GM12865 (cell line): ENCODE measurements at regions not wholly inside any gene's neighbourhood (a gene's known extent, or its start where the extent isn't known, plus 50 kb on each side); places are given as distances from the start of the nearest gene placed in this dataset.

Source experiments
- DNase-seq: peaks from one replicate; pipeline ENCODE4 v3.0.0; 2010; ENCODE audit warnings: low read depth
- H3K4me3 ChIP-seq: 2 replicates; pipeline ENCODE4 v1.5.1; 2011; ENCODE audit warnings: mild to moderate bottlenecking, low read depth, low read length, control low read depth
- CTCF ChIP-seq: IDR thresholded peaks from 2 replicates; pipeline ENCODE4 v1.5.1; 2011; ENCODE audit warnings: low read length, control low read depth, low read depth, inconsistent platforms; ENCODE audit not compliant: insufficient read depth; ENCODE audit errors: missing control alignments

DNA sequence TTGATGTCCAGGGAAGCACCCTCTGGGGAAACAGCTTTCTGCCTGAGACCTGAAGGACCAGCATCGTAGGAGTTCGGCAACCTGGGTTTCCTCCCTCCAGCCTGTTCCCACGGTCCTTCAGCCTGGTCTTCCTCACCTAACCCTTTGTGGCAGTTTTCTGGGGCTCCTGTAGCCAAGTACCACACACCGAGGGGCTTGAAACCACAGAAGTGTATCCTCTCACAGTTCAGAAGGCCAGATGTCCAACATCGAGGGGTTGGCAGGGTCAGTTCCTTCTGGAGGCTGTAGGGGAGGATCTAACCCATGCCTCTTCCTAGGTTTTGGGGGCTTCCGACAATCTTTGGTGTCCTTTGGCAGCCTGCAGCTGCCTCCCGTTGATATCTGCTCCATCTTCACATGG lies 381.0 kb upstream of the TNRC6C start:
- no peak for TF ChIP-seq CTCF
- DNase-seq = no peak
- no peak overlapping the region for H3K4me3 ChIP-seq

GRCh38 chr17:77579131-77579530 lies 379.4 kb upstream of the TNRC6C start:
- no peak overlapping the region for H3K4me3 ChIP-seq
- DNase-seq = no peak
- TF ChIP-seq CTCF = no peak

DNA sequence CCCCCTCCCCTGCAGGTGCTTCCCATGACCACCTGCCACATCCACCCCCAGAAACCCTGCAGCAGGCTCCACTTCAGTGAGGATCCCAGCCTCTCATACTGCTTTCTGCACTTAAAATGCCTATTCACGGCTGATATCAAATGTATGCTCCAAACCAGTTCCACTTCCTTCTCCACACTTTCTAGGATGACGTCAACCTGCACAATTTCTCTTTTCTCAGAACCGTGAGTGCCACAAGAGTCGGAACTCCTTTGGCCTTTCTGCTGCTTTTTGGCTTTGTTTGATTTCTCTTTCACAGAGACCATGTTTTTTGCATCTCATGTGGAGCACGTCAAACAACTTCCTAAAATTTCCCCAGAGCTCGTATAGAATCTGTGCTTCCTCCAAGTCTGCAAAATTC lies 378.8 kb upstream of the TNRC6C start:
- no peak for DNase-seq
- TF ChIP-seq CTCF = no peak
- H3K4me3 ChIP-seq = no peak overlapping the region

DNA sequence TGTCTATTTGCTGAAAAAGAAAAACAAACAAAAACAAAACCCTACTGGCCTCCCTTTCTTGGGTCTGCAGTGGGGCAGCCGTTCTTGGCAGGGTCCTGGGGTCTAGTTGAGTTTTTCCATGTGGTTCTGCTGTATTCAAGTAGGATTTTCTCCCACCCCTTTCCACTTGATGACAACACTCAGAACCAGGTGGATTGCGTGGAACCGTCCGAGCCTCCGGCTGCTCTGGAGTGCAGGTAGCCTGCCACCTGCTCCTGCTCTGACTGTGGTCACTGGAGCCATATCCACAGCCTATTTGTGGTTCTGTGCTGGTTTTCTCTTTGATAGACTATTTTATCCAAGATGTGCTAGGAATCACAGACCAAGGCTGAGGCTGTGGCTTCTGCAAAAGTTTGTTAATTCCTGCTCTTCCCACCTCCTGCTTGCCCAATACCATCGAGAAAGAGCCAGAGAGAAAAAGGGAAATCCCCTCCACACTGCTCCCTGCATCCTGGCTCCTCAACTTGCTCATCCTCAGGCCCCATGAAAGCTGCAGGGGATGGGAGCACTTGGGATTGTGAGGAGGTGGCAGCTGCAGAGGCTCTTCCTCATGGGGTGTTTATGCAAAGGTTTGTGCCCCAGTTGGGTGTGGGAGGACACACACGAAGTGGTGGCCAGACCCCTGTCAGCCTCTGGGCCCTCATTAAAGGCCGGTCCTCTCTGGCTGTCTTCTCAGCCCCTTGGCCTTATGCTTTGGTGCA lies 377.8 kb upstream of the TNRC6C start:
- DNase-seq = no peak
- TF ChIP-seq CTCF = no peak
- H3K4me3 ChIP-seq = no peak overlapping the region

- TF ChIP-seq CTCF = no peak
- DNase-seq = no peak
- H3K4me3 ChIP-seq = no peak overlapping the region
These were observed 377.0 kb upstream of the TNRC6C start for GRCh38 chr17:77581480-77581879.

DNA sequence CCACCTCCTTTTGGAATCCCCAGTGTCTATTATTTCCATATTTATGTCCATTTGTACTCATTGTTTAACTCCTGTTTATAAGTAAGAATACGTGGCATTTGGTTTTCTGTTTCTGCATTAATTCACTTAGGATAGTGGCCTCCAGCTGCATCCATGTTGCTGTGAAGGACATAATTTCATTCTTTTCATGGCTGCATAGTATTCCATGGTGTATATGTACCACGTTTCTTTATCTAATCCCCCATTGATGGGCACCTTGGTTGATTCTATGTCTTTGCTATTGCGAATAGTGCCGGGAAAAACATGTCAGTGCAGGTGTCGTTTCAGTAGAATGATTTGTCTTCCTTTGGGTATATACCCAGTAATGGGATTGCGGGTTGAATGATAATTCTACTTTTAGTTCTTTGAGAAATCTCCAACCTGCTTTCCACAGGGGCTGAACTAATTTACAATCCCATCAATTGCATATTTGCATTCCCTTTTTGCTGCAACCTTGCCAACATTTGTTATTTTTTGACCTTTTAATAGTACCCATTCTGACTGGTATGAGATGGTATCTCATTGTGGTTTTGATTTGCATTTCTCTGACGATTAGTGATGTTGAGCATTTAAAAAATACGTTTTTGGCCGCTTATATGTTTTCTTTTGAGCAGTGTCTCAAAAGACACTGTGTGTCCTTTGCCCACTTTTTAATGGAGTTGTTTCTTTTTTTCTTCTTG lies 373.2 kb upstream of the TNRC6C start:
- TF ChIP-seq CTCF = no peak

More for the DNA sequence above, 373.2 kb upstream of the TNRC6C start:
- H3K4me3 ChIP-seq = no peak overlapping the region
- no peak for DNase-seq
